IPS-18a (cell line): ENCODE measurements at regions not wholly inside any gene's neighbourhood (a gene's known extent, or its start where the extent isn't known, plus 50 kb on each side); places are given as distances from the start of the nearest gene placed in this dataset.

Source experiments
- H3K27ac ChIP-seq: one replicate; pipeline ENCODE4 v1.5.1; 2013; ENCODE audit warnings: low read length
- H3K27me3 ChIP-seq: one replicate; pipeline ENCODE4 v1.6.1; 2013; ENCODE audit warnings: mild to moderate bottlenecking, low read length; ENCODE audit not compliant: control insufficient read depth, insufficient read depth
- H3K36me3 ChIP-seq: one replicate; pipeline ENCODE4 v1.6.1; 2013; ENCODE audit warnings: low read depth, low read length; ENCODE audit not compliant: control insufficient read depth
- H3K4me1 ChIP-seq: one replicate; pipeline ENCODE4 v1.6.1; 2013; ENCODE audit warnings: low read depth, low read length; ENCODE audit not compliant: control insufficient read depth
- H3K4me3 ChIP-seq: one replicate; pipeline ENCODE4 v1.5.1; 2013; ENCODE audit warnings: low read length
- H3K9ac ChIP-seq: one replicate; pipeline ENCODE4 v1.6.1; 2013; ENCODE audit warnings: mild to moderate bottlenecking, low read length, moderate library complexity
- H3K9me3 ChIP-seq: one replicate; pipeline ENCODE4 v1.6.1; 2013; ENCODE audit warnings: low read depth, low read length; ENCODE audit not compliant: control insufficient read depth

DNA sequence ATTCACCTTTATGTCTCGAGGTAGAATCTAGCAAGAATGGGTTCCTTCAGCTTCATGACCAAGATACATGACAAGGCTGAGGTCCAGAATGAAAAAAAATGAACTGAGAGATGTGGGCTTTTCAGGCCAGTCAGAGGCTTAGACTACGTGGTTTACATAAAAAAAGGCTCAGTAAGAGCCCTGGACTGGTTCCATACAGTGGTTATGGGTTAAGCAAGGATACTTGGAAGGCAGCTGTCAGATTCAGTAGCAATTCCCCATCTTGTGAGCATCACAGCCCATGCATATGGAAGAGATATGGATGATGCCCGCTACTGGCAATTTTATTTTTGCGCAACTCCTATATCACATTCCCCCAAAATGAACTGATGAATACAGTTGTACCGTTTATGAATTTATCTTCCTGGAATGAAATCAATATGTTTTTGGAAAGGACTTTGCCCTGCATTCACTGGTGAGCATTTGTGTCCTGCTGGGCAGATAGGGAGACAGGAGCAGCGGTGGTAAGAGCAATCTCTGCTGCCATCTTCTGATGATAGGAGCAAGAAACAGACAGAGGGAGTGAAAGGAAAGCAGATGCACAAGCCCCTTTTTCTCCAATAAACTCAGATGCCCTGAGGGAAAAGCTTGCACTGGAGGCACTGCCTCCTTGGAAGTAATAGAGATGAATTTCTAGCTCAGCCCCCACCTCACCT lies 280.4 kb downstream of the GALC start:
- Histone ChIP-seq H3K27ac (no peak overlapping the region), H3K9ac (no peak overlapping the region), H3K4me3 (no peak overlapping the region), H3K36me3 (no peaks in the 10 kb centered on the region), H3K4me1 (no peaks in the 10 kb centered on the region), H3K9me3 (no peaks in the 10 kb centered on the region), H3K27me3 (no peaks in the 10 kb centered on the region)

- no peak overlapping the region for H3K9ac ChIP-seq
- no peaks in the 10 kb centered on the region for H3K4me1 ChIP-seq
- no peaks in the 10 kb centered on the region for H3K9me3 ChIP-seq
- H3K27me3 ChIP-seq: no peaks in the 10 kb centered on the region
- H3K4me3 ChIP-seq: no peak overlapping the region
- H3K27ac ChIP-seq: no peak overlapping the region
- H3K36me3 ChIP-seq: no peaks in the 10 kb centered on the region
Observed at GRCh38 chr14:87705439-87705896, 287.5 kb downstream of the GALC start.

DNA sequence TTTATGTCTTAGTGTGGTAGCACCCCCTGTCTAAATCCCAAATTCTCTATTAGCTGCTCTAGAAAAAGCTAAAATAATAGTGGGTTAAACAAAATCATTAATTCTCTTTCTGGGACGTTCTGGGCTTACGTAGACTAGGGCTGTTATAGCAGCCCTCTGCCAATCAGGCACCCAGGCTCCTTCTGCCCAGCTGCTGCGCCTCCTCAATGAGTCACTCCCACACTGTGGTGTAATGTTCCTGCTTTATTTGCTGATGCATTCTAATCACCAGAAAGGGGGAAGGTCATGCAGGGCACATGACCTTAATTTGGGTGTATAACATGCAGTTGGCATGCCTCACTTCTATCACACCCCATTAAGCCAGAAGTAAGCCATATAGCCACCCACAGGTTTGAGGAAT lies 294.5 kb downstream of the GALC start:
- Histone ChIP-seq H3K9me3 (no peaks in the 10 kb centered on the region), H3K9ac (no peak overlapping the region), H3K4me1 (no peaks in the 10 kb centered on the region), H3K4me3 (no peak overlapping the region), H3K36me3 (no peaks in the 10 kb centered on the region), H3K27ac (no peak overlapping the region), H3K27me3 (no peaks in the 10 kb centered on the region)

- no peaks in the 10 kb centered on the region for H3K36me3 ChIP-seq
- no peak overlapping the region for H3K9ac ChIP-seq
- no peak overlapping the region for H3K27ac ChIP-seq
- H3K4me3 ChIP-seq: no peak overlapping the region
- no peaks in the 10 kb centered on the region for H3K9me3 ChIP-seq
- no peaks in the 10 kb centered on the region for H3K4me1 ChIP-seq
- H3K27me3 ChIP-seq: no peaks in the 10 kb centered on the region
Observed at GRCh38 chr14:87696485-87696884, 296.5 kb downstream of the GALC start.

- no peak overlapping the region for H3K27ac ChIP-seq
- no peak overlapping the region for H3K4me3 ChIP-seq
- H3K9me3 ChIP-seq: no peaks in the 10 kb centered on the region
- peaks cover 5% of the 10 kb centered on the region for H3K4me1 ChIP-seq
- H3K9ac ChIP-seq: no peak overlapping the region
- H3K36me3 ChIP-seq: no peaks in the 10 kb centered on the region
- no peaks in the 10 kb centered on the region for H3K27me3 ChIP-seq
Observed at GRCh38 chr14:87691042-87691881, 301.7 kb downstream of the GALC start.

DNA sequence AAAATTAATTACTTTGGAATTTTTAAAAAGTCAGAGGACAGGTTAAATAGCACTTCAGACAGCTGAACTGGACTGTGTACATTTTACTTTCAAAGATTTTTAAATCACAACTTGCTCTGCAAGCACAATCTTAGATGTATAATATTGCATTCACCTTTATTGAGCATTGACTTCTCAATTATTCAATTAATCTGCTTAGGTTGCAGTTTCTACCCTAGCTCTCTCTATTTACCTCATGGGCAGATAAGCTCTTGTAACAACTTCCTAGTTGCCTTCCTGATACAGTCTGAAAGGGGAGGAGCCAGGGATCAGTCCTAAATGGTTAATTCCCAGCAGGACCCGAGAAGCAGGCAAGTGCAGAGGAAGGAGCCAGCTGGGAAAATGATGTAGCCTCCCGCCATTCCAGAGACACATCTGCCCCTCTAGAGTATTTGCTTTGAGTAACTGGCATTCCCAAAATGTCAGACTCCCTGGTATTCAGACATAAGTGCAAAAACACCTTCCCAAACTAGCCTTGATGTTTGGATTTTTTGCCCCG lies 302.8 kb downstream of the GALC start:
- Histone ChIP-seq H3K27me3 (no peaks in the 10 kb centered on the region), H3K4me1 (peaks cover 5% of the 10 kb centered on the region), H3K9ac (no peak overlapping the region), H3K36me3 (no peaks in the 10 kb centered on the region), H3K27ac (no peak overlapping the region), H3K9me3 (no peaks in the 10 kb centered on the region), H3K4me3 (no peak overlapping the region)

DNA sequence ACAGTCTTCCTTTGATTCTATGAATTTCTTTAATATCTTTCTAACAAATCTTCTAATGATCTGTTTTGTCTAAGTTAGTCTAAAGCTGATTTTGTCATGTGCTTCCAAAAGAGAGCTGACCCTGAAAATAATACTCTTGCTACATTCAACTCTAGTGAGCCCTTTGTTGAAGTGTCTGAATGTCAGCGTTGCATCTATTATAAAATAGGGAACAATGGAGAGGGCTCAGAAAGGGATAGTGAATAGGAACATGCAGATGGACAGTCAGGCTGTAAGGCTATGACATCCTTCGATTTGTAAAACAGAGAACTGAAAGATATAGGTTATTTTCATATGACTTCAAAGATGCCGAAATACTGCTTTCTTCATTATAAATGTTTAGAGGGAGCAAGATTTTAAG lies 304.5 kb downstream of the GALC start:
- H3K9ac ChIP-seq: no peak overlapping the region
- peaks cover 5% of the 10 kb centered on the region for H3K4me1 ChIP-seq
- no peaks in the 10 kb centered on the region for H3K27me3 ChIP-seq
- H3K36me3 ChIP-seq: no peaks in the 10 kb centered on the region
- no peaks in the 10 kb centered on the region for H3K9me3 ChIP-seq
- no peak overlapping the region for H3K4me3 ChIP-seq
- H3K27ac ChIP-seq: no peak overlapping the region

DNA sequence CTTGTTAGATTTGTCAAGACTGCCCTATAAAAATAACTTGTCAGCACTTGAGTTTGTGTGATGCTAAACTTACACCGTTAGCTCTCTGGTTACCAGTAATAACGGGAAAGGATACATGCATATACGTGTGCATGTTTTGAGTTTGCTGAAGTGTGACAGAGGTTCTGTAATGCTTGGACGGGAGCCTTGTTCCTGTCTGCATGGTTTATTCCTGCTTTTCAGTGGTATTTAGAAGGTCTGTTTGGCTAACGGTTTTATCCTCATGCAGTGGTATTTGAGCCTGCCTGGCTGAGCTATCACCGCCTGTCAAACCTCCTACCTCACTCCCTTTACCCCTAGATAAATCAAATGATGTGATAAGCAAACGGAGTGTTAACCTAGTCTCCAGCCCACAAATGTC lies 305.6 kb downstream of the GALC start:
- no peak overlapping the region for H3K4me3 ChIP-seq
- no peaks in the 10 kb centered on the region for H3K36me3 ChIP-seq
- no peak overlapping the region for H3K27ac ChIP-seq
- no peaks in the 10 kb centered on the region for H3K9me3 ChIP-seq
- no peaks in the 10 kb centered on the region for H3K27me3 ChIP-seq
- H3K9ac ChIP-seq: no peak overlapping the region
- H3K4me1 ChIP-seq: peaks cover 5% of the 10 kb centered on the region

DNA sequence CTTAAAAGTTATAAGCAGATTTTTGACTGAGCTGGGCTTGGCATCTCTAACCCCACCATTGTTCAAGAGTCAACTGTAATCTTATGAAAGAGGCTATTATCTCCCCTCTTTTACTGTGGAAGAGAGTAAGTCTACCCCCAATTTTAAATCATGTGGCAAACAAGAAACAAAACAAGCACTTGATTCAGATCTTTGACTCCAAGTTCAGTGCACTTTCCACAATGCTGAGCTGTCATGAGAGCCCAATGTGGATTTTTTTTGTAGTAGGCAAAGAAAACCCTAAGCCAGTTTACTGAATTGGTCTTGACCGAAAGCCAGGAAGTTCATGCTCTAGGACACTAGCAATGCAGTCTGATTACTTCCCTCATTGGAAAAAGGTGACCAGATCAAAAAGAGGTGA lies 306.2 kb downstream of the GALC start:
- H3K9ac ChIP-seq: no peak overlapping the region
- H3K27me3 ChIP-seq: no peaks in the 10 kb centered on the region
- H3K9me3 ChIP-seq: no peaks in the 10 kb centered on the region
- H3K4me1 ChIP-seq: peaks cover 5% of the 10 kb centered on the region
- H3K27ac ChIP-seq: no peak overlapping the region
- H3K4me3 ChIP-seq: no peak overlapping the region
- no peaks in the 10 kb centered on the region for H3K36me3 ChIP-seq

- Histone ChIP-seq H3K36me3 (no peaks in the 10 kb centered on the region), H3K4me3 (no peak overlapping the region), H3K9ac (no peak overlapping the region), H3K27ac (no peak overlapping the region), H3K4me1 (no peaks in the 10 kb centered on the region), H3K27me3 (no peaks in the 10 kb centered on the region), H3K9me3 (no peaks in the 10 kb centered on the region)
Observed at GRCh38 chr14:87679866-87680265, 313.1 kb downstream of the GALC start.

DNA sequence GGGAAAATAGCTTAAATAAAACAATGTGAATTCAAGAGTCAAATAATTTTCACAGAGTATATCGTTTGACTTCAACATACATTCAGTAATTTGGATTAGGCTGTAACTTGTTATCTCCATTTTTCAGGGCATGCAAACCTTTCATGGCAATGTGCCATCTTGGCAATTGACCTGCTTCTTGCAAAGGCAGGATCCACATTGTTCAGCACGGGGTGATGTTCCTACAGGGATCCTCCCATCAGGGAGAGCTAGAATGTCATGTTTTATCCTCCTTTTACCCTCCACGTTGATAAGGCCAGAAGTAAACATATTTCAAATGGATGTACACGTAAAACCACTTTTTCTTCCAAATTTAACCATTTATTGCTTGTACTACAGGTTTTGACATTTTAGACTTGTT lies 314.4 kb downstream of the GALC start:
- no peak overlapping the region for H3K27ac ChIP-seq
- H3K4me3 ChIP-seq: no peak overlapping the region
- no peaks in the 10 kb centered on the region for H3K9me3 ChIP-seq
- no peaks in the 10 kb centered on the region for H3K4me1 ChIP-seq
- no peaks in the 10 kb centered on the region for H3K36me3 ChIP-seq
- no peaks in the 10 kb centered on the region for H3K27me3 ChIP-seq
- no peak overlapping the region for H3K9ac ChIP-seq
